ENCODE measurements at regions not wholly inside any gene's neighbourhood (a gene's known extent, or its start where the extent isn't known, plus 50 kb on each side); places are given as distances from the start of the nearest gene placed in this dataset.

GRCh38 chr11:112811783-112812182 lies 149.4 kb upstream of the NCAM1 start:
- DNase-seq (ENCODE audit: low spot score), result no peak
- Histone ChIP-seq H3K4me1 (ENCODE audit: control insufficient read depth in 1 of 2, low read depth in 2 of 2) (peaks cover 0 to 9% of the 10 kb centered on the region in 2 donors), H3K27me3 (replicated peaks; ENCODE audit: insufficient read depth) (no peaks in the 10 kb centered on the region), H3K9me3 (no peaks in the 10 kb centered on the region), H3K27ac (no peak overlapping the region), H3K4me3 (no peak overlapping the region), H3K36me3 (no peaks in the 10 kb centered on the region)
- ATAC-seq (ENCODE audit: insufficient number of reproducible peaks, low FRiP score, low read depth), result no peak
- TF ChIP-seq, protein P1, sequence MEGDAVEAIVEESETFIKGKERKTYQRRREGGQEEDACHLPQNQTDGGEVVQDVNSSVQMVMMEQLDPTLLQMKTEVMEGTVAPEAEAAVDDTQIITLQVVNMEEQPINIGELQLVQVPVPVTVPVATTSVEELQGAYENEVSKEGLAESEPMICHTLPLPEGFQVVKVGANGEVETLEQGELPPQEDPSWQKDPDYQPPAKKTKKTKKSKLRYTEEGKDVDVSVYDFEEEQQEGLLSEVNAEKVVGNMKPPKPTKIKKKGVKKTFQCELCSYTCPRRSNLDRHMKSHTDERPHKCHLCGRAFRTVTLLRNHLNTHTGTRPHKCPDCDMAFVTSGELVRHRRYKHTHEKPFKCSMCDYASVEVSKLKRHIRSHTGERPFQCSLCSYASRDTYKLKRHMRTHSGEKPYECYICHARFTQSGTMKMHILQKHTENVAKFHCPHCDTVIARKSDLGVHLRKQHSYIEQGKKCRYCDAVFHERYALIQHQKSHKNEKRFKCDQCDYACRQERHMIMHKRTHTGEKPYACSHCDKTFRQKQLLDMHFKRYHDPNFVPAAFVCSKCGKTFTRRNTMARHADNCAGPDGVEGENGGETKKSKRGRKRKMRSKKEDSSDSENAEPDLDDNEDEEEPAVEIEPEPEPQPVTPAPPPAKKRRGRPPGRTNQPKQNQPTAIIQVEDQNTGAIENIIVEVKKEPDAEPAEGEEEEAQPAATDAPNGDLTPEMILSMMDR (IDR thresholded peaks at IDR 0.05), result no peak

DNA sequence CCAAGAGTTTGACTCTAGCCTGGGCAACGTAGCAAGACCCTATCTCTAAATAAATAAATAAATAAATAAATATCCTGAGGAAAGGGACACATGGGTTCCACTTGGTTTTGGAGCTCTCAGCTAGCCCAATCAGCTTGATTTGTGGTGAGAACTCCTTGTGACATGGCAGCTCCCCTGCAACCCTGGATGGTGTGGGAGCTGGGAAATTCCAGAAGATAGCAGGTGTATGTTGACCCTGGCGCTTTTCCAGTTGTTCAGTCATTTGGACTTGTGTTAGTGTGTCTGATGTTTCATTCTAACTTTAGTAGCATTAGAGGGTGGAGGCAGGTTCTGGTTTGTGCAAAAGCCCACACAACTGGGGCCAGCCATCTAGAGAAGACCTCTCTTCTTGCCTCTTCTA lies 148.5 kb upstream of the NCAM1 start:
- Histone ChIP-seq H3K4me1 (ENCODE audit: control insufficient read depth in 1 of 2, low read depth in 2 of 2) (peaks cover 0 to 9% of the 10 kb centered on the region in 2 donors), H3K27ac (no peak overlapping the region), H3K36me3 (no peaks in the 10 kb centered on the region), H3K4me3 (no peak overlapping the region), H3K9me3 (no peaks in the 10 kb centered on the region), H3K27me3 (replicated peaks; ENCODE audit: insufficient read depth) (no peaks in the 10 kb centered on the region)
- no peak for DNase-seq (ENCODE audit: low spot score)
- TF ChIP-seq, protein P1 (IDR thresholded peaks at IDR 0.05), result no peak
- no peak for ATAC-seq (ENCODE audit: insufficient number of reproducible peaks, low FRiP score, low read depth)

- DNase-seq (ENCODE audit: low spot score), result no peak
- Histone ChIP-seq H3K27me3 (replicated peaks; ENCODE audit: insufficient read depth) (no peaks in the 10 kb centered on the region), H3K4me3 (no peak overlapping the region), H3K9me3 (no peaks in the 10 kb centered on the region), H3K27ac (no peak overlapping the region), H3K36me3 (no peaks in the 10 kb centered on the region), H3K4me1 (ENCODE audit: control insufficient read depth in 1 of 2, low read depth in 2 of 2) (peaks cover 0 to 5% of the 10 kb centered on the region in 2 donors)
- TF ChIP-seq, protein P1 (IDR thresholded peaks at IDR 0.05), result no peak
- ATAC-seq (ENCODE audit: insufficient number of reproducible peaks, low FRiP score, low read depth), result no peak
These were observed 147.1 kb upstream of the NCAM1 start for GRCh38 chr11:112814168-112814567.

GRCh38 chr11:112817376-112817775 lies 143.8 kb upstream of the NCAM1 start:
- Histone ChIP-seq H3K9me3 (no peaks in the 10 kb centered on the region), H3K27me3 (replicated peaks; ENCODE audit: insufficient read depth) (no peaks in the 10 kb centered on the region), H3K36me3 (no peaks in the 10 kb centered on the region), H3K4me1 (ENCODE audit: control insufficient read depth in 1 of 2, low read depth in 2 of 2) (no peaks in the 10 kb centered on the region), H3K27ac (no peak overlapping the region), H3K4me3 (no peak overlapping the region)
- TF ChIP-seq, protein P1 (IDR thresholded peaks at IDR 0.05), result no peak
- no peak for DNase-seq (ENCODE audit: low spot score)
- ATAC-seq (ENCODE audit: insufficient number of reproducible peaks, low FRiP score, low read depth), result no peak

DNA sequence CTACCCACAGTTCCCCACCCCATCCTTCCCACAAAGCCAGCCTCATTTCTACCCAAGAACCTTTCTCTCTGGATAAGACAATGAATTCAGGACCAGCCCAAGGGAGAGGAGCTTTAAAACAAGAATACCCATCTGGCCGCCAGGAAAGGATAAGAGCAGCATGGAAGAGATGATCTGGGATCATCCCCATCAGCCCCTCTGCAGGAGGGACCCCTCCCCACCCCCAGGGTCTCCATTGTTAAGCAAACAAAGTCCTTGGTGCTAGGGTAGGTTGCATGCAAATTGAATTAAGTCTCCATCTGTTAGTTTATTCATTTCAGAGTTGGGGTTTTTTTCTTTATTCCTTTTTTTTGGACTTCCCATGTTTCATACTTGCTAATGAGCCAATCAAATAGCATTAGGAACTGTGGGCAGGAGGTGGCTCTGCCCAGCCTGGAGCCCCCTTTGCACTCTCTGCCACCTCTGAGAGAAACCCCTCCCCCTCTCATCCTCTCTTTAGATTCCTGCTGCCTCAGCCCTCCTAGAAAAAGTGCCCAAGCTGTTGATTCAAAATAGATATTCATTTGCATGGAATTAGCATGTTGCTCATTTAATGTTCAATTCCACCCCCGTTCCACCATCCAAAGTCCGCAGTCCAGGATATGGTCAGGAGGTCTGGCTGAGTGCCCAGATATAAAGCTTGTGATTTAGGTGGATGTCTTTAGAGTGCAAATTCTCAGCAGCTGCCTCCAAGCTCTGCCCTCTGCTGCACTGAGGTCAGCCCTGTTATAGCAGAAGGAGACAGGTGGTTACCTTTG lies 138.5 kb upstream of the NCAM1 start:
- TF ChIP-seq, protein P1 (IDR thresholded peaks at IDR 0.05), result no peak
- Histone ChIP-seq H3K4me3 (no peak overlapping the region), H3K27ac (no peak overlapping the region), H3K27me3 (replicated peaks; ENCODE audit: insufficient read depth) (no peaks in the 10 kb centered on the region), H3K9me3 (no peaks in the 10 kb centered on the region), H3K36me3 (no peaks in the 10 kb centered on the region), H3K4me1 (ENCODE audit: control insufficient read depth in 1 of 2, low read depth in 2 of 2) (no peaks in the 10 kb centered on the region)
- DNase-seq (ENCODE audit: low spot score) (no peak), ATAC-seq (ENCODE audit: insufficient number of reproducible peaks, low FRiP score, low read depth) (no peak)
